ENCODE measurements at regions not wholly inside any gene's neighbourhood (a gene's known extent, or its start where the extent isn't known, plus 50 kb on each side); places are given as distances from the start of the nearest gene placed in this dataset.

DNA sequence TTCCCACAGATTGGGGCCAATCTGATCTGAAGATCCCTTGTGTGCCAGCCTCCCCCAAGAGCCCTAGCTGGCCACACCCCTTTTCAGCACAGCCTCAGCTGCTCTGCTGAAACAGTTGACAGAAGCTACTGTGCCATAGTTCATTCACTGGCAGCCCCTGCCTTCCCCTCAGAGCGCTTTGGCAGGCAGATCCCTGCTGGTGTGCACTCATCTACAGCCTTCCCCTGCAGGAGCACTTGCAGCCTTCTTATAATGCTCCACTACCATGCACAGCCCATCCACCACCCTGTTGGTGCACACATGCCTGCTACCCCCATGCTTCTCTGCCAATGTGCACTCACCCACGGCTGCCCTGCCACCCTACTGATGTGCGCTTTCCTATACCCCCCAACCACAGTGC lies 471.3 kb downstream of the MTRR start:
- H3K36me3 ChIP-seq: no peaks in the 10 kb centered on the region
- H3K9me3 ChIP-seq: no peaks in the 10 kb centered on the region
- H3K27me3 ChIP-seq: no peaks in the 10 kb centered on the region
- no peak overlapping the region for H3K4me3 ChIP-seq
- WGBS: 66% methylated on average over 3 of the region's 3 CpGs
- no peaks in the 10 kb centered on the region for H3K4me1 ChIP-seq
- no peak for DNase-seq (ENCODE audit: low spot score in 2 of 2)
- TF ChIP-seq CTCF (IDR thresholded peaks at IDR 0.05) (no peak), POLR2AphosphoS5 (IDR thresholded peaks at IDR 0.05) (no peak)
- no peak overlapping the region for H3K27ac ChIP-seq

GRCh38 chr5:8340739-8341344 lies 471.9 kb downstream of the MTRR start:
- H3K4me1 ChIP-seq: no peaks in the 10 kb centered on the region
- H3K9me3 ChIP-seq: no peaks in the 10 kb centered on the region
- H3K4me3 ChIP-seq: no peak overlapping the region
- DNase-seq (ENCODE audit: low spot score in 2 of 2): no peak
- TF ChIP-seq CTCF (IDR thresholded peaks at IDR 0.05): no peak
- no peak for TF ChIP-seq POLR2A (IDR thresholded peaks at IDR 0.05)
- TF ChIP-seq EP300 (IDR thresholded peaks at IDR 0.05): no peak
- TF ChIP-seq POLR2AphosphoS5 (IDR thresholded peaks at IDR 0.05): no peak
- no peak overlapping the region for H3K27ac ChIP-seq
- H3K27me3 ChIP-seq: no peaks in the 10 kb centered on the region
- H3K36me3 ChIP-seq: no peaks in the 10 kb centered on the region
- WGBS: 44% methylated on average over 1 of the region's 1 CpG

- Histone ChIP-seq H3K4me3 (no peak overlapping the region), H3K9me3 (no peaks in the 10 kb centered on the region), H3K27ac (no peak overlapping the region), H3K27me3 (no peaks in the 10 kb centered on the region), H3K4me1 (no peaks in the 10 kb centered on the region), H3K36me3 (no peaks in the 10 kb centered on the region)
- DNase-seq (ENCODE audit: low spot score in 2 of 2): no peak
- TF ChIP-seq POLR2AphosphoS5 (IDR thresholded peaks at IDR 0.05) (no peak), CTCF (IDR thresholded peaks at IDR 0.05) (no peak), POLR2A (IDR thresholded peaks at IDR 0.05) (no peak), EP300 (IDR thresholded peaks at IDR 0.05) (no peak)
- WGBS: 74% methylated on average over 4 of the region's 4 CpGs
Observed at GRCh38 chr5:8341406-8341805, 472.5 kb downstream of the MTRR start.

- no peak for TF ChIP-seq CTCF (IDR thresholded peaks at IDR 0.05)
- no peak for TF ChIP-seq EP300 (IDR thresholded peaks at IDR 0.05)
- no peak for TF ChIP-seq POLR2AphosphoS5 (IDR thresholded peaks at IDR 0.05)
- no peak for TF ChIP-seq POLR2A (IDR thresholded peaks at IDR 0.05)
- Histone ChIP-seq H3K36me3 (no peaks in the 10 kb centered on the region), H3K4me3 (no peak overlapping the region), H3K27ac (no peak overlapping the region), H3K27me3 (no peaks in the 10 kb centered on the region), H3K4me1 (no peaks in the 10 kb centered on the region), H3K9me3 (no peaks in the 10 kb centered on the region)
- no peak for DNase-seq (ENCODE audit: low spot score in 2 of 2)
- WGBS: 44% methylated on average over 1 of the region's 1 CpG
Observed at GRCh38 chr5:8347984-8348383, 479.0 kb downstream of the MTRR start.

DNA sequence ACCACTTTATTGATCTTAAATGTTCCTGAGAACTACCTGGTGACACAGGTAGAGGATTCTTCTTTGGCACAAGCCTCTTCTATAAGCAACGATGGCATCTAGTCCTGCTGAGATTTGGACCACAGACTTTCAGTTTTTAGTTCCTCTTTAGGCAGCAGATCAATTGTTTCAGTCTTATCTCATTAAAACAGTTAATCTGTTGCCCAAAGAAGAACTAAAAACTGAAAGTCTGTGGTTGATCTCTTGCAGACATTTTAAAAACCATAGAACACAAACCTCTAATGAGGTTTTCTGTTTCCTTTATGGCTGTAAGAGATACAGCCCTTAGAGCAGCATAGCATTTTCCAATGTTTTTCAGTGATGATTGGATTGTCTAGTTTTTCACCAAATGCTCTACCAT lies 480.9 kb downstream of the MTRR start:
- TF ChIP-seq POLR2A (IDR thresholded peaks at IDR 0.05): no peak
- TF ChIP-seq EP300 (IDR thresholded peaks at IDR 0.05): no peak
- TF ChIP-seq POLR2AphosphoS5 (IDR thresholded peaks at IDR 0.05): no peak
- TF ChIP-seq CTCF (IDR thresholded peaks at IDR 0.05): no peak
- Histone ChIP-seq H3K9me3 (no peaks in the 10 kb centered on the region), H3K27ac (no peak overlapping the region), H3K27me3 (no peaks in the 10 kb centered on the region), H3K36me3 (no peaks in the 10 kb centered on the region), H3K4me1 (no peaks in the 10 kb centered on the region), H3K4me3 (no peak overlapping the region)
- 80% methylated on average over 1 of the region's 1 CpG for WGBS
- no peak for DNase-seq (ENCODE audit: low spot score in 2 of 2)
